Coronary artery (tissue), 2 donors: ENCODE measurements at regions not wholly inside any gene's neighbourhood (a gene's known extent, or its start where the extent isn't known, plus 50 kb on each side); places are given as distances from the start of the nearest gene placed in this dataset.
A peak's percentile ranks its signal among the peaks of the same experiment; 100 is the strongest.

Experiments used
- DNase-seq: peaks from one replicate; pipeline ENCODE4 v3.0.0-alpha.2; 2017; ENCODE audit warnings: low spot score
- H3K27ac ChIP-seq, 2 donors: fragments of 200-600 bp; sonication (generic); one replicate each; pipeline ENCODE4 v1.5.1; 2016 to 2019
- H3K4me3 ChIP-seq: fragments of 200-600 bp; sonication (generic); 2 replicates; pipeline ENCODE4 v1.5.1; 2016; ENCODE audit warnings: mild to moderate bottlenecking, moderate library complexity
- TF ChIP-seq, protein P1 (sequence below): fragments of 200-600 bp; sonication (generic); IDR thresholded peaks from one replicate; pipeline ENCODE4 v1.5.1; 2019; ENCODE audit warnings: antibody characterized with exemption

DNA sequence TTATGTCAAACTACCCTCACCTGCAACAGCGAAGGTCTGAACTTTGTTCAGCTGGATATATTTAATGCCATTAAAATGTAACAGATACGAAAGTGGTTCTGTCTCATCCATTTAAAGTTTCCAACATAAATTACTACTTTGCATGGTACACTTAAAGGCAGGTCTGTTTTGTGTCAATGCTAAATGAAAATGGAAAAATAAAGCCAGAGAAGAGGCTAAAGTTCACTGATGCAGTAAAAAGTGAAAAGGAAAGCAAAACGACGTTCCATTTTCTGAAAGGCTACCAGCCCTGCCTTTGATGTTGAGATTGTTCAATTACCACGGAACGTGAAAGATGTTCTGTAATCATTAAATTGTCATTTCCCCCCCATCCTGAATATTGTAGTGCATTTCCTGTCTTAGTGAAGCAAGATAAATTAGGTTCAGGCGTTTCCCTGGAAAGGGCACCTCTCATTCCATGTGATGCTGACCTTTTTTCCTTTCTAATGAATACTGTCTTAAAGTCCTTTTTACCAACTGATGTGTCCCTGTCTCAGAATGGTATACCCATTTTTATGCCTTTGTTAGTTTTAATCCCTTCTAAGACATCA, 334.7 kb upstream of the JAG1 start:
- DNase-seq = no peak
- no peak overlapping the region for H3K4me3 ChIP-seq
- H3K27ac ChIP-seq = no peak overlapping the region
- TF ChIP-seq, protein P1, sequence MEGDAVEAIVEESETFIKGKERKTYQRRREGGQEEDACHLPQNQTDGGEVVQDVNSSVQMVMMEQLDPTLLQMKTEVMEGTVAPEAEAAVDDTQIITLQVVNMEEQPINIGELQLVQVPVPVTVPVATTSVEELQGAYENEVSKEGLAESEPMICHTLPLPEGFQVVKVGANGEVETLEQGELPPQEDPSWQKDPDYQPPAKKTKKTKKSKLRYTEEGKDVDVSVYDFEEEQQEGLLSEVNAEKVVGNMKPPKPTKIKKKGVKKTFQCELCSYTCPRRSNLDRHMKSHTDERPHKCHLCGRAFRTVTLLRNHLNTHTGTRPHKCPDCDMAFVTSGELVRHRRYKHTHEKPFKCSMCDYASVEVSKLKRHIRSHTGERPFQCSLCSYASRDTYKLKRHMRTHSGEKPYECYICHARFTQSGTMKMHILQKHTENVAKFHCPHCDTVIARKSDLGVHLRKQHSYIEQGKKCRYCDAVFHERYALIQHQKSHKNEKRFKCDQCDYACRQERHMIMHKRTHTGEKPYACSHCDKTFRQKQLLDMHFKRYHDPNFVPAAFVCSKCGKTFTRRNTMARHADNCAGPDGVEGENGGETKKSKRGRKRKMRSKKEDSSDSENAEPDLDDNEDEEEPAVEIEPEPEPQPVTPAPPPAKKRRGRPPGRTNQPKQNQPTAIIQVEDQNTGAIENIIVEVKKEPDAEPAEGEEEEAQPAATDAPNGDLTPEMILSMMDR = no peak

DNA sequence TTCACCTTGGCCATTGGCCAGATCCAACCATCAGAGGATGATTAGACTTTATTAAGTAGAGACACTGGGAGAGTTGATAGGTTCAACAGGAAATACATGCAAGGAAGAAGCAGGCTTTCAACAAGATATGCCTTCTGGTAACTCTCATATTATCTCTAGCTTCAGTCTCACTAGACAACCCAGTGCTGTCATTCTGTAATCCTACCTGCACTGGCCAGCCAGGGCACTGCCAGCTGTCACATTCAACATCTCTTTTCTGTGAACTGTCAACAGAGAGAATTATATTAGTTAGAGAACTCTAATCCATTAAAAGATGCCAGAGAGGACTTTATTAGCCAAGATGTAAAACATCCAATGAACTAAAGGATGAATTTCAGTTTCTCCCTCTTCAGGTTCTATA, 337.9 kb upstream of the JAG1 start:
- H3K27ac ChIP-seq = no peak overlapping the region
- TF ChIP-seq, protein P1 = no peak
- no peak overlapping the region for H3K4me3 ChIP-seq
- no peak for DNase-seq

DNA sequence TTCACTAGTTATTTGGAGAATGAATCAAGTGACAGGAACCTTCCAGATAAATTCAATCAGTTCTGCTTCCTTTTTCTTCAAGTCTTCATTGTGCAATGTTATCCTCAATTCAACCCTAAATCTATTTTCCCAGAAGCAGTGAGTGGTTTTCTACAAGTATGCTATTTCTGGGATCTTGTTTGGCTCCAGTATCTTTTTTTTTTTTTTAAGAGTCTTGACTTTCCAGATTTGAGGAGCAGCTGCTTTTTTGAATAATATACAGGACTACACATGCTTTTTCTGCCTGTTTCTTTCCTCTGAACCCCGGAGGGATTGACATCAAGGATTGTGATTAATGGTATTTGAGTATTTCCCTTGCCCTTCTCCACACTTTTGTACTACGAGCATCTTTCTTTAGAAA, 339.2 kb upstream of the JAG1 start:
- no peak for DNase-seq
- TF ChIP-seq, protein P1 = no peak
- Histone ChIP-seq H3K4me3 (no peak overlapping the region), H3K27ac (peak overlapping the region; percentile 27 to 52)

DNA sequence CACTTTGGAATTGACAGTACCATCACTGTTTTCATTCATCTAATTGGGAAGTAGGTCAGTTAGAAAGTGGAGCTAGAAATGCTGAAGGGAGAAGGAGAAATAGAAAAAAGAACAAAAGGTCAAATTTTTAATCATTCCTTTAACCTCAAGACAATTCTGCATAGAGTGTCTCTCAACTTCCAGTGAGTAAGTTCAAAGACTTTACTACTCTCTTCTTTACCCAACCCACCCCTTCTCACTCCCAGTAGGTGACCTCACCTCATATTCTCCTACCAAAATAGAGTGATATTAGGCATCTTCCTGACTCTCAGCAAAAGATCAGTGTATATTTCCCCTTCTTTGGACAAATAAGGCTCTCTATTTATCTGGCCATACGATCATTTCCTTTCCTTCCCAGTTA, 340.0 kb upstream of the JAG1 start:
- no peak for DNase-seq
- TF ChIP-seq, protein P1 = no peak
- no peak overlapping the region for H3K4me3 ChIP-seq
- H3K27ac ChIP-seq = peak overlapping the region; percentile 14 to 47

DNA sequence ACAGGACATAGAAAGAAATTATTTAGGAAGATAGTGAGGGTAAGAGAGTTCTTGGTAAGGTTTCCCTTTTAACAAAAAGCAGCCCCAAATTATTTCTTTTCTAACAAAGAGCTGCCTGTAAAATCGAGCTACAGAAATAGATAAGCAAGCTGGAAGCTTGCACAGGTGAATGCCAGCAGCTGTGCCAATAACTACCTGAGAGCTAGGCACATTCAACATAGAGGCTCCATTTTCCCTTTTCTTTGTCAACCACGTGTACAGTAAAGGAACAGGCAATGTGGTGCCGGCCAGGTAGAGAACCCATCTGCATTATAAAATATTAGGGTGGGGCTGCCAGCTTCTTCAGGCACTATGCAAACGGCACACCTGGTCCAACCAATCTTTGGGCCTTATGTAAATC, 341.6 kb upstream of the JAG1 start:
- no peak overlapping the region for H3K4me3 ChIP-seq
- H3K27ac ChIP-seq = no peak overlapping the region
- no peak for DNase-seq
- TF ChIP-seq, protein P1 = no peak

DNA sequence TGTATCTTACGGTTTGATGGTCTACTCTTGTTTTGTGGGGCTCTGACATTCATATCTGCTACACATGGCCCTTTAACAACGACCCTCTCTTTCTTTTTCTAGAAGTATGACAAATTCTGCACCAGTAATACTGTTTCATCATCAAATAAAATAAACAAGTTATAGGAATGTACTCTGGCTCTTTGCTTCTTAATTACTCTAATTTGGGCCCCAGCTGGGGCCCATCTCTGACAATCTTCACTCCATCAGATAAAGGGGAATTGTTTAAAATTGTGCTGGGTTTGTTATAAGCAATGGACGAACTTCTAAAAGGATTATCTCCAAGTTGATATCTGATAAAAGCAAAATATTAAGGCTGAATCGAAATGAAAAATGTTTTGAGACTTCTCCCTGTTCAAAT, 343.6 kb upstream of the JAG1 start:
- no peak overlapping the region for H3K27ac ChIP-seq
- TF ChIP-seq, protein P1 = no peak
- no peak overlapping the region for H3K4me3 ChIP-seq
- no peak for DNase-seq

DNA sequence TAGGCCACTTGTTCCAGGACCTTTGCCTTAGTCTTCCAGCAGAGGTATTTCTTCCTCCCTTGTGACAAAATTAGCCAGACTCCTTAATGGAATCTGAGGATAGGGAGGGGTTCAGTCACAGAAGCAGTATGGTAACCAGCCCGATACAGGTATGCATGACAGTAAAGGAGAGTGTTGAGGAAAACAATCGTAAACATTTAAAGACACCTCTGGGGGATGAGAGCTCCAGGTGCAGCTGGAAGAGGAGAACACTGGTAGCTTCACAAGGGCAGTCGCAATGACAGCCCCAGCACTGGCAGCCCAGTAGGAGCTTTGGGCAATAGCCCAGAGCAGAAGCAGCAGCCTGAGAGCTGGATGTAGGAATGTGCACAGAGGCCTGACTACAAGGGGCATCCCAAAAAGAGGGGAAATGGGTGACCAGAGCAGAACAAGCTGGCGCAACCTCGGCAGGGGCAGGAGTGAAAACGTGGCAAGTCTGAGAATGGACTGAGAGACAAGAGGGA, 344.9 kb upstream of the JAG1 start:
- TF ChIP-seq, protein P1 = no peak
- DNase-seq = no peak
- no peak overlapping the region for H3K27ac ChIP-seq
- no peak overlapping the region for H3K4me3 ChIP-seq
